ENCODE measurements at regions not wholly inside any gene's neighbourhood (a gene's known extent, or its start where the extent isn't known, plus 50 kb on each side); places are given as distances from the start of the nearest gene placed in this dataset.

DNA sequence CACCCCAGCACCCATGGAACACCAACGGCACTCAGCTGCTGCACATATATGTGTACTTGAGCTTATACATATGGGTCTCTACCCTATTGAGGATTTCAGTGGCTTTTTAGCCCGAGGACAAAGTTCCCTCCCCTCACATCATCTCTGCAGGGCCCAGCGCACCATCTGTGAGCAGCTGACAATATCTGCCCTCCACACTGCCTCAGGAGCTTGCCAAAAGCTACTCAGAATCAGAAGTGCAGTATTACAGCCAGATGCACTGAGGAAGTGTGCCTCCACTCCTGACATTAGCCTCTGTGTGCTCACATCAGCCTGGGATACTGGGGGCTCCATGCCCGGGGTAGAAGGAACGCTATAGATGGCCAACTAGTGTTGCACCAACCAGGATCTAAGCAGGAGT, 903.9 kb downstream of the UQCRFS1 start:
- Histone ChIP-seq H3K4me3 (no peak overlapping the region), H3K27ac (no peak overlapping the region), H3K36me3 (ENCODE audit: insufficient read depth in 1 of 2, low read depth in 1 of 2) (no peaks in the 10 kb centered on the region), H3K9me3 (no peaks in the 10 kb centered on the region), H3K4me1 (no peaks in the 10 kb centered on the region), H3K27me3 (ENCODE audit: insufficient read depth in 3 of 3, low read length in 2 of 3) (peaks cover 0 to 6% (median 4%) of the 10 kb centered on the region in 3 donors)
- intact Hi-C loops (cut with DNase I): no loop called here
- WGBS, 3 donors: 20 to 43% (median 22%) methylated on average over 5 of the region's 5 CpGs
- DNase-seq (no peak), ATAC-seq (no peak)
- TF ChIP-seq, protein P1, sequence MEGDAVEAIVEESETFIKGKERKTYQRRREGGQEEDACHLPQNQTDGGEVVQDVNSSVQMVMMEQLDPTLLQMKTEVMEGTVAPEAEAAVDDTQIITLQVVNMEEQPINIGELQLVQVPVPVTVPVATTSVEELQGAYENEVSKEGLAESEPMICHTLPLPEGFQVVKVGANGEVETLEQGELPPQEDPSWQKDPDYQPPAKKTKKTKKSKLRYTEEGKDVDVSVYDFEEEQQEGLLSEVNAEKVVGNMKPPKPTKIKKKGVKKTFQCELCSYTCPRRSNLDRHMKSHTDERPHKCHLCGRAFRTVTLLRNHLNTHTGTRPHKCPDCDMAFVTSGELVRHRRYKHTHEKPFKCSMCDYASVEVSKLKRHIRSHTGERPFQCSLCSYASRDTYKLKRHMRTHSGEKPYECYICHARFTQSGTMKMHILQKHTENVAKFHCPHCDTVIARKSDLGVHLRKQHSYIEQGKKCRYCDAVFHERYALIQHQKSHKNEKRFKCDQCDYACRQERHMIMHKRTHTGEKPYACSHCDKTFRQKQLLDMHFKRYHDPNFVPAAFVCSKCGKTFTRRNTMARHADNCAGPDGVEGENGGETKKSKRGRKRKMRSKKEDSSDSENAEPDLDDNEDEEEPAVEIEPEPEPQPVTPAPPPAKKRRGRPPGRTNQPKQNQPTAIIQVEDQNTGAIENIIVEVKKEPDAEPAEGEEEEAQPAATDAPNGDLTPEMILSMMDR (IDR thresholded peaks at IDR 0.05): no peak

DNA sequence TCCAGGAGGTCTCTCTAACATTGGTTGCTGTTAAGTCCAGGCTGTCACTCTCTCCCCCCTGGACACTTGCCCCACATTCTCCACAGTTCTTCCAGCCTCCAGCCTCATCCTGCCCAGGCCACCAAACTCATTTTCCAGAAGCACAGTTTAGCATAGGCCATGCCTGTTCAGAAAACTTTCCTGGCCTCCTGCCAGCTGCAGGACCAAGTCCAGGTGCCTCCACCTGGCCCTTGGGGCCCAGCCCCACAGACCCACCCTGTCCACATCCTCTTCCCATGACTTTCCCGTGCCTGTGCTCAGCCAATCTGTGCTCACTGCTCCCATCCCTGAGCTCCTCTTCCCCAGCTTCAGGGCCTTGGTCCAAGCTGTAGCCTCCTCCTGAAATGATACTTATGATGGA, 905.0 kb downstream of the UQCRFS1 start:
- H3K27ac ChIP-seq: no peak overlapping the region
- no peak overlapping the region for H3K4me3 ChIP-seq
- H3K4me1 ChIP-seq: no peaks in the 10 kb centered on the region
- H3K9me3 ChIP-seq: no peaks in the 10 kb centered on the region
- peaks cover 0 to 4% (median 0%) of the 10 kb centered on the region in 3 donors for H3K27me3 ChIP-seq (ENCODE audit: insufficient read depth in 3 of 3, low read length in 2 of 3)
- ATAC-seq: no peak
- no peak for DNase-seq
- intact Hi-C loops (cut with DNase I): no loop called here
- WGBS, 3 donors: 19 to 43% (median 42%) methylated on average over 1 of the region's 1 CpG
- TF ChIP-seq, protein P1 (IDR thresholded peaks at IDR 0.05): no peak
- H3K36me3 ChIP-seq (ENCODE audit: insufficient read depth in 1 of 2, low read depth in 1 of 2): no peaks in the 10 kb centered on the region

DNA sequence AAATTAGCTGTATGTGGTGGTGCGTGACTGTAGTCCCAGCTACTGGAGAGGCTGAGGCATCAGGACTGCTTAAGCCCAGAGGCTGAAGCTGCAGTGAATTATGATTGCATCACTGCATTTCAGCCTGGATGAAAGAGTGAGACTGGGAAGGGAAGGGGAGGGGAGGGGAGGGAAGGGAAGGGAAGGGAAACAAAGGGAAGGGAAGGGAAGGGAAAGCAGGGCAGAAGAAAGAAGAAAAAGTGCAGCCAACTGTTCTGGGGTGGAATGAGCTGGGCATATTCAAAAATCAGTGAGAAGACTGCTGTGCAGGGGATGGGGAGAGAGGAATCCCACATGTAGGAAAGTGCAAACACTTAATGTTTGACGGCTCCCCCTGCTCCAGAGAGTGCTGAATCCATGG, 905.5 kb downstream of the UQCRFS1 start:
- intact Hi-C loops (cut with DNase I): no loop called here
- Histone ChIP-seq H3K27me3 (ENCODE audit: insufficient read depth in 3 of 3, low read length in 2 of 3) (peaks cover 0 to 4% (median 0%) of the 10 kb centered on the region in 3 donors), H3K4me1 (no peaks in the 10 kb centered on the region), H3K9me3 (no peaks in the 10 kb centered on the region), H3K27ac (no peak overlapping the region), H3K36me3 (ENCODE audit: insufficient read depth in 1 of 2, low read depth in 1 of 2) (no peaks in the 10 kb centered on the region), H3K4me3 (no peak overlapping the region)
- no peak for DNase-seq
- no peak for ATAC-seq
- TF ChIP-seq, protein P1 (IDR thresholded peaks at IDR 0.05): no peak
- 40 to 69% (median 66%) methylated on average over 2 of the region's 2 CpGs for WGBS, 3 donors

DNA sequence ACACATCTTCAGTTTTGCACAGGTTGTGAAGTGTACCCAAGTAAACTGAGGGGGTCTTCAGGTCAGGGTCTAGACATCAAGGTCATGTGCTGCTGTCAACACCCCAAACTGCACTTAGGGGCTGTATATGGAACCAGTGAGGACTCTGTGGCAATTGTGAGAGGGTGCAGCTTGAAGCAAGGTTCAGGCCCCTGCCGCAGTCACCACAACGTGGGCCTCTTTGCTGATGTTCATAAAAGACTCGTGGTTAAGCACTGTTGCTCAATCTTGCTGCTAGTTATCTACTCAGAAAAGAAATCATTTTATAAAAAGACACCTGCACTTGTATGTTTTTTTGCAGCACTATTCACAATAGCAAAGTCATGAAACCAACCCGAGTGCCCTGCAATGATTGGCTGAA, 907.4 kb downstream of the UQCRFS1 start:
- Histone ChIP-seq H3K36me3 (ENCODE audit: insufficient read depth in 1 of 2, low read depth in 1 of 2) (no peaks in the 10 kb centered on the region), H3K9me3 (no peaks in the 10 kb centered on the region), H3K27me3 (ENCODE audit: insufficient read depth in 3 of 3, low read length in 2 of 3) (peaks cover 0 to 3% (median 0%) of the 10 kb centered on the region in 3 donors), H3K27ac (no peak overlapping the region), H3K4me1 (no peaks in the 10 kb centered on the region), H3K4me3 (no peak overlapping the region)
- TF ChIP-seq, protein P1 (IDR thresholded peaks at IDR 0.05): no peak
- intact Hi-C loops (cut with DNase I): no loop called here
- no peak for ATAC-seq
- no peak for DNase-seq
- 66 to 93% (median 81%) methylated on average over 4 of the region's 4 CpGs for WGBS, 3 donors

DNA sequence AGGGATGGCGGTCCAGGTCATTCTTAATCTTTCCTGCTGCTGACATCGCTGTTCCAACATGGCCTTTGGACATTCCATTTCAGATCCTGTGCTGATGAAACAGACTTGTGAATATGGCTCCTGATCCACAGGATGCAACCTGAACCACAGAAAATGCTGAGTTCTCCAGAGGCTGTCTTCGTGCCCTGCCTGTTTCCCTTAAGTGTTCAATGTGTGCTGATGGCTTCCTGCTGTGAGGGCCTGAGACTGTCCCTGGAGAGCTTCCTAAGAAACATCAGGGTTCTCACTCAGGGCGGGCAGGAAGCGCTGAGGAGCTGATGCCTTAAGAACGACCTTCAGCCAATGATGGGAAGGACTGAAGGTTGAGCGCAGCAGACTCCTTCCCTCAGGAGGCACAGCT, 909.4 kb downstream of the UQCRFS1 start:
- intact Hi-C loops (cut with DNase I): no loop called here
- H3K9me3 ChIP-seq: no peaks in the 10 kb centered on the region
- TF ChIP-seq, protein P1 (IDR thresholded peaks at IDR 0.05): no peak

More for the DNA sequence above, 909.4 kb downstream of the UQCRFS1 start:
- no peaks in the 10 kb centered on the region for H3K4me1 ChIP-seq
- ATAC-seq: no peak
- no peaks in the 10 kb centered on the region for H3K36me3 ChIP-seq (ENCODE audit: insufficient read depth in 1 of 2, low read depth in 1 of 2)
- H3K27me3 ChIP-seq (ENCODE audit: insufficient read depth in 3 of 3, low read length in 2 of 3): peaks cover 0 to 3% (median 0%) of the 10 kb centered on the region in 3 donors
- no peak overlapping the region for H3K27ac ChIP-seq
- H3K4me3 ChIP-seq: no peak overlapping the region
- WGBS, 3 donors: 74 to 79% (median 76%) methylated on average over 7 of the region's 7 CpGs
- no peak for DNase-seq

Measured in psoas muscle (tissue), 7 donors.